ENCODE measurements at regions not wholly inside any gene's neighbourhood (a gene's known extent, or its start where the extent isn't known, plus 50 kb on each side); places are given as distances from the start of the nearest gene placed in this dataset.

DNA sequence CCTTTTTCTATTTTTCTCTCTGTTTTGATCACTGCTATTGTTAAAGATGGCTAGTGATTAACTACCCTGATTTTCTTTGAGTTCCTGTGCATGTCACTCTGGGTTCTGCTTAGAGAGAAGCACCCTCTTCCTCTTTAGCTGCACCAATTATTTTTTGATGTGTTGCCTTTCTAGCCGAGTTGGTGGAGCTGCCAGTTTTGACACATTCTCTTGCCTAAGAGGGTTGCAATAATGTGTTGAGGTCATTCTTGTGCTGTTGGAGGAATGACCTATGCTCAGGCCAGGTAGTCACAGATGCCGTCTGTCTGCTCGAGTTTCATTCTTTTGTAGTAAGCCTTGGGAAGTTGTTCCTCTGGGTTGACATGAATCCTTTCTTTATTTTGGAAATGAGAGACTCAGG is 84.6 kb upstream of the DPH6 start:
- Histone ChIP-seq H3K9ac (ENCODE audit: low read length) (no peak overlapping the region), H4K20me1 (ENCODE audit: insufficient read depth) (no peaks in the 10 kb centered on the region), H3K27ac (ENCODE audit: low read depth, low read length) (no peak overlapping the region), H3K79me2 (ENCODE audit: insufficient read depth, low read length) (no peaks in the 10 kb centered on the region), H3K27me3 (ENCODE audit: insufficient read depth, low read length) (no peaks in the 10 kb centered on the region), H3K4me2 (ENCODE audit: low read length) (no peak overlapping the region), H3K9me3 (ENCODE audit: control insufficient read depth in 1 of 2, insufficient read depth in 1 of 2, low read depth in 1 of 2, low read length in 2 of 2) (no peaks in the 10 kb centered on the region), H2AFZ (ENCODE audit: low read depth, low read length, poor library complexity, severe bottlenecking) (no peak overlapping the region), H3K36me3 (ENCODE audit: control insufficient read depth in 1 of 2, insufficient read depth in 2 of 2, low read length in 2 of 2) (no peaks in the 10 kb centered on the region), H3K4me1 (ENCODE audit: control insufficient read depth in 1 of 2, insufficient read depth in 2 of 2, low read length in 2 of 2) (no peaks in the 10 kb centered on the region), H3K4me3 (replicated peaks in 1 of 2; ENCODE audit: low read depth in 1 of 2, low read length in 2 of 2) (no peak overlapping the region), H3K9me2 (ENCODE audit: insufficient read depth) (no peaks in the 10 kb centered on the region)
- ChIA-PET CTCF (no interaction called here), POLR2A (no interaction called here), RAD21 (ENCODE audit: low non-redundant PET in 1 of 2, low total read pairs in 2 of 2, uncharacterized antibody in 2 of 2, unreplicated experiment in 2 of 2) (no interaction called here)
- BruUV-seq (replicated peaks), result no TSS peak
- intact Hi-C loops (cut with micrococcal nuclease), result no loop called here
- TF ChIP-seq ELF1 (IDR thresholded peaks at IDR 0.05; ENCODE audit: borderline replicate concordance, low read depth) (no peak), CBX3 (IDR thresholded peaks at IDR 0.05; ENCODE audit: low read depth) (no peak), SP1 (IDR thresholded peaks at IDR 0.05; ENCODE audit: low read depth) (no peak), ZFX (IDR thresholded peaks at IDR 0.05) (no peak), POLR2A (IDR thresholded peaks at IDR 0.05; ENCODE audit: borderline replicate concordance, extremely low read depth, insufficient read depth, insufficient read length) (no peak), POLR2AphosphoS5 (IDR thresholded peaks at IDR 0.05; ENCODE audit: low read depth, low read length) (no peak), EZH2phosphoT487 (IDR thresholded peaks at IDR 0.05; ENCODE audit: borderline replicate concordance) (no peak), JUND (IDR thresholded peaks at IDR 0.05) (no peak), YY1 (IDR thresholded peaks at IDR 0.05; ENCODE audit: extremely low read depth, insufficient replicate concordance, low read depth, low read length) (no peak), ZNF274 (IDR thresholded peaks at IDR 0.05; ENCODE audit: low read depth, low read length) (no peak), CEBPB (IDR thresholded peaks at IDR 0.05; ENCODE audit: low read depth) (no peak)
- TF ChIP-seq, protein P1, sequence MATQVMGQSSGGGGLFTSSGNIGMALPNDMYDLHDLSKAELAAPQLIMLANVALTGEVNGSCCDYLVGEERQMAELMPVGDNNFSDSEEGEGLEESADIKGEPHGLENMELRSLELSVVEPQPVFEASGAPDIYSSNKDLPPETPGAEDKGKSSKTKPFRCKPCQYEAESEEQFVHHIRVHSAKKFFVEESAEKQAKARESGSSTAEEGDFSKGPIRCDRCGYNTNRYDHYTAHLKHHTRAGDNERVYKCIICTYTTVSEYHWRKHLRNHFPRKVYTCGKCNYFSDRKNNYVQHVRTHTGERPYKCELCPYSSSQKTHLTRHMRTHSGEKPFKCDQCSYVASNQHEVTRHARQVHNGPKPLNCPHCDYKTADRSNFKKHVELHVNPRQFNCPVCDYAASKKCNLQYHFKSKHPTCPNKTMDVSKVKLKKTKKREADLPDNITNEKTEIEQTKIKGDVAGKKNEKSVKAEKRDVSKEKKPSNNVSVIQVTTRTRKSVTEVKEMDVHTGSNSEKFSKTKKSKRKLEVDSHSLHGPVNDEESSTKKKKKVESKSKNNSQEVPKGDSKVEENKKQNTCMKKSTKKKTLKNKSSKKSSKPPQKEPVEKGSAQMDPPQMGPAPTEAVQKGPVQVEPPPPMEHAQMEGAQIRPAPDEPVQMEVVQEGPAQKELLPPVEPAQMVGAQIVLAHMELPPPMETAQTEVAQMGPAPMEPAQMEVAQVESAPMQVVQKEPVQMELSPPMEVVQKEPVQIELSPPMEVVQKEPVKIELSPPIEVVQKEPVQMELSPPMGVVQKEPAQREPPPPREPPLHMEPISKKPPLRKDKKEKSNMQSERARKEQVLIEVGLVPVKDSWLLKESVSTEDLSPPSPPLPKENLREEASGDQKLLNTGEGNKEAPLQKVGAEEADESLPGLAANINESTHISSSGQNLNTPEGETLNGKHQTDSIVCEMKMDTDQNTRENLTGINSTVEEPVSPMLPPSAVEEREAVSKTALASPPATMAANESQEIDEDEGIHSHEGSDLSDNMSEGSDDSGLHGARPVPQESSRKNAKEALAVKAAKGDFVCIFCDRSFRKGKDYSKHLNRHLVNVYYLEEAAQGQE (IDR thresholded peaks at IDR 0.05; ENCODE audit: low read depth), result no peak
- TF ChIP-seq, protein P2, sequence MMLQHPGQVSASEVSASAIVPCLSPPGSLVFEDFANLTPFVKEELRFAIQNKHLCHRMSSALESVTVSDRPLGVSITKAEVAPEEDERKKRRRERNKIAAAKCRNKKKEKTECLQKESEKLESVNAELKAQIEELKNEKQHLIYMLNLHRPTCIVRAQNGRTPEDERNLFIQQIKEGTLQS (IDR thresholded peaks at IDR 0.05), result no peak
- TF ChIP-seq, protein P3, sequence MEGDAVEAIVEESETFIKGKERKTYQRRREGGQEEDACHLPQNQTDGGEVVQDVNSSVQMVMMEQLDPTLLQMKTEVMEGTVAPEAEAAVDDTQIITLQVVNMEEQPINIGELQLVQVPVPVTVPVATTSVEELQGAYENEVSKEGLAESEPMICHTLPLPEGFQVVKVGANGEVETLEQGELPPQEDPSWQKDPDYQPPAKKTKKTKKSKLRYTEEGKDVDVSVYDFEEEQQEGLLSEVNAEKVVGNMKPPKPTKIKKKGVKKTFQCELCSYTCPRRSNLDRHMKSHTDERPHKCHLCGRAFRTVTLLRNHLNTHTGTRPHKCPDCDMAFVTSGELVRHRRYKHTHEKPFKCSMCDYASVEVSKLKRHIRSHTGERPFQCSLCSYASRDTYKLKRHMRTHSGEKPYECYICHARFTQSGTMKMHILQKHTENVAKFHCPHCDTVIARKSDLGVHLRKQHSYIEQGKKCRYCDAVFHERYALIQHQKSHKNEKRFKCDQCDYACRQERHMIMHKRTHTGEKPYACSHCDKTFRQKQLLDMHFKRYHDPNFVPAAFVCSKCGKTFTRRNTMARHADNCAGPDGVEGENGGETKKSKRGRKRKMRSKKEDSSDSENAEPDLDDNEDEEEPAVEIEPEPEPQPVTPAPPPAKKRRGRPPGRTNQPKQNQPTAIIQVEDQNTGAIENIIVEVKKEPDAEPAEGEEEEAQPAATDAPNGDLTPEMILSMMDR (IDR thresholded peaks at IDR 0.05 in 2 of 3, conservative IDR thresholded peaks at IDR 0.05 in 1 of 3; ENCODE audit: borderline replicate concordance in 1 of 3, insufficient read depth in 1 of 3, low read depth in 2 of 3, low read length in 2 of 3), result no peak
- no peak for ATAC-seq
- no peak for DNase-seq (ENCODE audit: low read depth, low spot score)

Data from HCT116 (cell line).